A549 (cell line): ENCODE measurements at regions not wholly inside any gene's neighbourhood (a gene's known extent, or its start where the extent isn't known, plus 50 kb on each side); places are given as distances from the start of the nearest gene placed in this dataset.

Experiments
- CTCF ChIP-seq: fragments of >200 bp; sonication (Bioruptor Twin); formaldehyde crosslinking; IDR thresholded peaks from 3 replicates; pipeline ENCODE4 v1.5.1; 2016
- NPAS2 ChIP-seq: fragments of 250-450 bp; sonication (Bioruptor Pico); IDR thresholded peaks from 2 replicates; pipeline ENCODE4 v1.8.0; 2022; ENCODE audit warnings: mild to moderate bottlenecking, moderate library complexity, borderline replicate concordance
- RAD21 ChIP-seq, 2 experiments: fragments of >200 bp in 1 of 2; sonication (Bioruptor Twin) in 1 of 2; formaldehyde crosslinking in 1 of 2; IDR thresholded peaks in 1 of 2; conservative IDR thresholded peaks in 1 of 2; 2 replicates in 1 of 2; 3 replicates in 1 of 2; pipeline ENCODE4 v1.6.1; 2012 to 2018; ENCODE audit warnings: inconsistent platforms in 1 of 2

DNA sequence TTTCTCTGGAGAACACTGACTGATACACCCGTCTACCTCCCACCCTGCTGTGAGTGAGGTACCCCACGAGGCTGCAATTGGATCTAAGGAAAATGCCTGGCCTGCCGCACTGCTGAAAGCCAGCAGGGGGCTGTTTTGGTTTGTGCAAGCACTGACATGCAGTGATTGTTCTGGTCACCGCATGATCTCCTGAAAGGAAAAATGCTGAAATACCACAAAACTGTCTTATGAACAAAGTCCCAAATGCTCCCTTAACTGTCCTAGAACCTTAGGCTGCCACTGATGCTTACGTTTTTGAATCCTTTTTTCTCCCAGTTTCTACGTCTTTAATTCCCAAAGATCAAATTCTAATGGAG, 132.7 kb downstream of the JCAD start:
- TF ChIP-seq CTCF: no peak
- TF ChIP-seq NPAS2 (CRISPR knock-in tag): no peak
- no peak for TF ChIP-seq RAD21 (conservative IDR thresholded peaks at IDR 0.05 in 1 of 2, IDR thresholded peaks at IDR 0.05 in 1 of 2)
